SU-DHL-6 (cell line): ENCODE measurements at regions not wholly inside any gene's neighbourhood (a gene's known extent, or its start where the extent isn't known, plus 50 kb on each side); places are given as distances from the start of the nearest gene placed in this dataset.
A peak's percentile ranks its signal among the peaks of the same experiment; 100 is the strongest.

ENCODE experiments used
- H2AFZ ChIP-seq: fragments of 200-600 bp; sonication (generic); 2 replicates; pipeline ENCODE4 v1.6.1; 2014; ENCODE audit warnings: low read depth, mild to moderate bottlenecking, moderate library complexity, mixed read lengths, antibody characterized with exemption, low read length; ENCODE audit not compliant: severe bottlenecking
- H3F3A ChIP-seq: fragments of 200-600 bp; shearing (Covaris generic); 2 replicates; pipeline ENCODE4 v1.6.0; 2016; ENCODE audit warnings: antibody characterized with exemption, mild to moderate bottlenecking; ENCODE audit not compliant: insufficient read depth
- H3K27ac ChIP-seq: fragments of 200-600 bp; sonication (generic); 2 replicates; pipeline ENCODE4 v1.5.1; 2016; ENCODE audit warnings: low read depth, mild to moderate bottlenecking, low read length, moderate library complexity, mixed read lengths
- H3K27me3 ChIP-seq: fragments of 200-600 bp; sonication (generic), shearing (Covaris generic); 2 replicates; pipeline ENCODE4 v1.6.0; 2014; ENCODE audit warnings: mild to moderate bottlenecking, low read length
- H3K36me3 ChIP-seq: fragments of 200-600 bp; sonication (generic); 2 replicates; pipeline ENCODE4 v1.6.1; 2014; ENCODE audit warnings: mild to moderate bottlenecking, low read length, mixed read lengths
- H3K4me2 ChIP-seq: fragments of 300-600, 200-600 bp; shearing (Covaris generic), sonication (generic); 2 replicates; pipeline ENCODE4 v1.6.0; 2014; ENCODE audit warnings: low read length, low read depth, mild to moderate bottlenecking; ENCODE audit not compliant: poor library complexity, severe bottlenecking
- H3K4me3 ChIP-seq: fragments of 200-600 bp; sonication (generic); 2 replicates; pipeline ENCODE4 v1.5.1; 2014; ENCODE audit warnings: antibody characterized with exemption, low read length, mild to moderate bottlenecking, mixed read lengths; ENCODE audit not compliant: insufficient read depth, poor library complexity, severe bottlenecking
- H3K79me2 ChIP-seq: fragments of 200-600 bp; sonication (generic); 2 replicates; pipeline ENCODE4 v1.6.1; 2014; ENCODE audit warnings: mild to moderate bottlenecking, low read length, moderate library complexity; ENCODE audit not compliant: insufficient read depth
- H3K9ac ChIP-seq: fragments of 200-600 bp; sonication (generic); 2 replicates; pipeline ENCODE4 v1.7.0; 2014; ENCODE audit warnings: mild to moderate bottlenecking, low read length
- H3K9me2 ChIP-seq: fragments of 200-600 bp; sonication (generic); replicated peaks from 2 replicates; pipeline ENCODE4 v1.6.1; 2014; ENCODE audit warnings: low read length; ENCODE audit not compliant: insufficient read depth
- H3K9me3 ChIP-seq: fragments of 200-600 bp; sonication (generic); 2 replicates; pipeline ENCODE4 v1.6.1; 2014; ENCODE audit warnings: low read length, mixed read lengths; ENCODE audit not compliant: insufficient read depth
- H4K20me1 ChIP-seq: fragments of 200-600 bp; sonication (generic); 2 replicates; pipeline ENCODE4 v1.6.1; 2014; ENCODE audit warnings: low read depth, mild to moderate bottlenecking, antibody characterized with exemption, low read length, moderate library complexity, mixed read lengths
- CTCF ChIP-seq: fragments of 200-600 bp; sonication (generic); IDR thresholded peaks from one replicate; pipeline ENCODE4 v1.5.1; 2017; ENCODE audit warnings: antibody characterized with exemption, mild to moderate bottlenecking, low read length, moderate library complexity; ENCODE audit not compliant: insufficient read depth, poor library complexity, severe bottlenecking
- EZH2phosphoT487 ChIP-seq: fragments of 200-600 bp; sonication (generic), shearing (Covaris generic); conservative IDR thresholded peaks from 2 replicates; pipeline ENCODE4 v1.6.1; 2018; ENCODE audit warnings: mild to moderate bottlenecking, antibody characterized with exemption, low read length, moderate library complexity, mixed read lengths

DNA sequence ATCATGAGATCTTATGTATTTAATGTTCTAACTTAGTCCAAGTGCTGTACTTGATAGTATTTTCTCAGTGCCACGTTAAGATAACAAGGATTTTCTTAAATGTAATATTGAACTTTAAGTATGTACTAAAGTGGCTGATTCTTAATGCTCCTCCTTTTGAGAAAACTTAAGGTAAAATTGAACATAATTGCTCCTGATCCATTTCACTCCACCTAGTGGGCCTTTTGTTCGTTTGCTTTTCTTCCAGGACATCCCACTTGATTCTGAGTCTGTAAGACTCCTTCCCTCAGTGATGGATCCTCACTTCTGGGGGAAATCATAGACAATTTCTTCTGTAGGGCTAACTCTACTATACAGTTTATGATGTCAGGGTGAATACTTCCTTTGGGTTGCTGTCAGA is 173.1 kb downstream of the LMO4 start:
- peak overlapping the region; percentile 60 for H2AFZ ChIP-seq
- H3K27ac ChIP-seq = peak overlapping the region; percentile 97
- H3K9me2 ChIP-seq = no peaks in the 10 kb centered on the region

GRCh38 chr1:87505391-87505983 is 176.8 kb downstream of the LMO4 start:
- H4K20me1 ChIP-seq = no peaks in the 10 kb centered on the region
- peaks cover 17% of the 10 kb centered on the region for H3F3A ChIP-seq
- TF ChIP-seq EZH2phosphoT487 (no peak), CTCF (no peak)
- peaks cover 13% of the 10 kb centered on the region; the same call in 1 of the 2 replicates for H3K9me3 ChIP-seq
- H3K27me3 ChIP-seq = no peaks in the 10 kb centered on the region
- no peak overlapping the region for H3K4me3 ChIP-seq
- no peak overlapping the region for H3K4me2 ChIP-seq
- H3K9me2 ChIP-seq = no peaks in the 10 kb centered on the region
- H3K36me3 ChIP-seq = peaks cover 13% of the 10 kb centered on the region
- no peak overlapping the region for H3K27ac ChIP-seq
- H2AFZ ChIP-seq = peak overlapping the region; percentile 63
- no peak overlapping the region for H3K9ac ChIP-seq
- H3K79me2 ChIP-seq = no peaks in the 10 kb centered on the region

More for the DNA sequence above, 173.1 kb downstream of the LMO4 start:
- TF ChIP-seq CTCF (no peak), EZH2phosphoT487 (no peak)
- Histone ChIP-seq H3K4me3 (no peak overlapping the region), H3K4me2 (peak overlapping the region; percentile 61), H3K79me2 (no peaks in the 10 kb centered on the region), H3F3A (peaks cover 49% of the 10 kb centered on the region), H3K9ac (peak overlapping the region; percentile 45), H4K20me1 (no peaks in the 10 kb centered on the region), H3K27me3 (no peaks in the 10 kb centered on the region), H3K36me3 (peaks cover 13% of the 10 kb centered on the region), H3K9me3 (peaks cover 13% of the 10 kb centered on the region; the same call in 1 of the 2 replicates)

- H3K27ac ChIP-seq = no peak overlapping the region
- H2AFZ ChIP-seq = peak overlapping the region; percentile 63
- H3K79me2 ChIP-seq = no peaks in the 10 kb centered on the region
- no peaks in the 10 kb centered on the region for H4K20me1 ChIP-seq
- TF ChIP-seq CTCF = no peak
- peaks cover 17% of the 10 kb centered on the region for H3F3A ChIP-seq
- no peak overlapping the region for H3K4me3 ChIP-seq
- no peak overlapping the region for H3K4me2 ChIP-seq
- no peaks in the 10 kb centered on the region for H3K9me2 ChIP-seq
- H3K9me3 ChIP-seq = peaks cover 13% of the 10 kb centered on the region; the same call in 1 of the 2 replicates
- no peaks in the 10 kb centered on the region for H3K27me3 ChIP-seq
- peaks cover 13% of the 10 kb centered on the region for H3K36me3 ChIP-seq
- H3K9ac ChIP-seq = no peak overlapping the region
Measured at GRCh38 chr1:87506147-87506546, 177.5 kb downstream of the LMO4 start.
